ENCODE measurements at regions not wholly inside any gene's neighbourhood (a gene's known extent, or its start where the extent isn't known, plus 50 kb on each side); places are given as distances from the start of the nearest gene placed in this dataset.

DNA sequence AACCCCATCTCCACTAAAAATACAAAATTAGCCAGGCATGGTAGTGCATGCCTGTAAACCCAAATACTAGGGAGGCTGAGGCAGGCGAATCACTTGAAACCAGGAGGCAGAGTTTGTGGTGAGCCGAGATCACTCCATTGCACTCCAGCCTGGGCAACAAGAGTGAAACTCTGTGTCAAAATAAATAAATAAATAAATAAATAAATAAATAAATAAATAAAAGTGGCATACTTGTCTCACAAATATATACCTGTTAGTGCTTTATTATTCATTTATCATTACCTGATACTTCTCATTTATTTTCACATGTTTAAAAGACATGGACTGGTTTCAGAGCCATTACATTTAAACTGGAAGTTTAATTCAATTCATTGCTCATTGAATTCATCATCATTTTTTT, 491.4 kb upstream of the CDH7 start:
- Histone ChIP-seq H4K20me1 (ENCODE audit: insufficient read depth) (no peaks in the 10 kb centered on the region), H3K9me2 (ENCODE audit: insufficient read depth) (no peaks in the 10 kb centered on the region), H3F3A (ENCODE audit: insufficient read depth) (no peaks in the 10 kb centered on the region), H3K9me3 (ENCODE audit: low read depth) (no peaks in the 10 kb centered on the region), H3K36me3 (ENCODE audit: low read depth) (no peaks in the 10 kb centered on the region), H3K4me1 (ENCODE audit: insufficient read depth) (no peaks in the 10 kb centered on the region), H3K4me3 (no peak overlapping the region), H3K27me3 (replicated peaks; ENCODE audit: insufficient read depth) (no peaks in the 10 kb centered on the region), H3K4me2 (ENCODE audit: unreplicated experiment) (no peak overlapping the region), H2AFZ (no peak overlapping the region), H3K79me2 (ENCODE audit: insufficient read depth) (no peaks in the 10 kb centered on the region), H3K27ac (no peak overlapping the region), H3K9ac (no peak overlapping the region)
- in situ Hi-C loops (cut with MboI) = no loop called here
- no peak for DNase-seq
- TF ChIP-seq EZH2phosphoT487 (IDR thresholded peaks at IDR 0.05; ENCODE audit: insufficient read depth, low read depth) = no peak
- TF ChIP-seq EZH2 (IDR thresholded peaks at IDR 0.05; ENCODE audit: insufficient read depth, poor library complexity, severe bottlenecking) = no peak
- 31 to 39% methylated on average over 2 of the region's 2 CpGs for WGBS, 2 experiments (ENCODE audit: low coverage in 1 of 2, low lambda C conversion rate in 2 of 2, missing lambda C conversion rate in 2 of 2)

DNA sequence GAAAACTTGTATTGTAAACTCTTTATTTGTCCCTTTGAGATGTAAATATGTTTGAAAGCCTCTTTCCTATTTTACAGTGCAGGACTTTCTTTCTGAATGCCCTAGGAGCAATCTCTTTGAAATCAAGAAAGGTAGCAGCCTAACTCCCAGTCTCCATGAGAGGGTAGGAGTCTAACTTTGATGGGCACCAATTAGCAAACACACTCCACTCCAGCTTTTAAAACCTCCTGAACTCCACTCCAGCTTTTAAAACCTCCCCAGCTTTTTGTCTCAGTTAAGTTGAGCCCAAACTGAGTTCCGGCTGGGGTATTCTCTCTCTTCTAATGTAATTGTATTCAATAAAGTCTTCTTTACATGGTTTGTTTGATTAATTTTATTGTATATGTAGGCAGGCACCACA, 493.7 kb upstream of the CDH7 start:
- TF ChIP-seq EZH2 (IDR thresholded peaks at IDR 0.05; ENCODE audit: insufficient read depth, poor library complexity, severe bottlenecking) = no peak
- TF ChIP-seq EZH2phosphoT487 (IDR thresholded peaks at IDR 0.05; ENCODE audit: insufficient read depth, low read depth) = no peak
- in situ Hi-C loops (cut with MboI) = no loop called here
- H3K79me2 ChIP-seq (ENCODE audit: insufficient read depth) = no peaks in the 10 kb centered on the region
- H3K4me3 ChIP-seq = no peak overlapping the region
- no peak overlapping the region for H3K27ac ChIP-seq
- no peak overlapping the region for H2AFZ ChIP-seq
- H3K4me2 ChIP-seq (ENCODE audit: unreplicated experiment) = no peak overlapping the region
- 0 to 8% methylated on average over 1 of the region's 1 CpG for WGBS, 2 experiments (ENCODE audit: low coverage in 1 of 2, low lambda C conversion rate in 2 of 2, missing lambda C conversion rate in 2 of 2)
- no peak for DNase-seq
- H3K36me3 ChIP-seq (ENCODE audit: low read depth) = no peaks in the 10 kb centered on the region
- H3K9me3 ChIP-seq (ENCODE audit: low read depth) = no peaks in the 10 kb centered on the region
- no peaks in the 10 kb centered on the region for H3K4me1 ChIP-seq (ENCODE audit: insufficient read depth)
- no peaks in the 10 kb centered on the region for H3K27me3 ChIP-seq (replicated peaks; ENCODE audit: insufficient read depth)
- H3F3A ChIP-seq (ENCODE audit: insufficient read depth) = no peaks in the 10 kb centered on the region
- H3K9me2 ChIP-seq (ENCODE audit: insufficient read depth) = no peaks in the 10 kb centered on the region
- H4K20me1 ChIP-seq (ENCODE audit: insufficient read depth) = no peaks in the 10 kb centered on the region
- H3K9ac ChIP-seq = no peak overlapping the region

- no peaks in the 10 kb centered on the region for H3K36me3 ChIP-seq (ENCODE audit: low read depth)
- no peaks in the 10 kb centered on the region for H3K4me1 ChIP-seq (ENCODE audit: insufficient read depth)
- no peak overlapping the region for H3K27ac ChIP-seq
- H3K4me2 ChIP-seq (ENCODE audit: unreplicated experiment) = no peak overlapping the region
- H3K9ac ChIP-seq = no peak overlapping the region
- in situ Hi-C loops (cut with MboI) = no loop called here
- no peaks in the 10 kb centered on the region for H3K9me2 ChIP-seq (ENCODE audit: insufficient read depth)
- H3K79me2 ChIP-seq (ENCODE audit: insufficient read depth) = no peaks in the 10 kb centered on the region
- H3K4me3 ChIP-seq = no peak overlapping the region
- H2AFZ ChIP-seq = no peak overlapping the region
- no peak for DNase-seq
- no peaks in the 10 kb centered on the region for H3K9me3 ChIP-seq (ENCODE audit: low read depth)
- H3F3A ChIP-seq (ENCODE audit: insufficient read depth) = no peaks in the 10 kb centered on the region
- H3K27me3 ChIP-seq (replicated peaks; ENCODE audit: insufficient read depth) = no peaks in the 10 kb centered on the region
- TF ChIP-seq EZH2phosphoT487 (IDR thresholded peaks at IDR 0.05; ENCODE audit: insufficient read depth, low read depth) (no peak), EZH2 (IDR thresholded peaks at IDR 0.05; ENCODE audit: insufficient read depth, poor library complexity, severe bottlenecking) (no peak)
- 0 to 2% methylated on average over 2 of the region's 2 CpGs for WGBS, 2 experiments (ENCODE audit: low coverage in 1 of 2, low lambda C conversion rate in 2 of 2, missing lambda C conversion rate in 2 of 2)
- H4K20me1 ChIP-seq (ENCODE audit: insufficient read depth) = no peaks in the 10 kb centered on the region
Measured at GRCh38 chr18:65255417-65255816, 495.4 kb upstream of the CDH7 start.

DNA sequence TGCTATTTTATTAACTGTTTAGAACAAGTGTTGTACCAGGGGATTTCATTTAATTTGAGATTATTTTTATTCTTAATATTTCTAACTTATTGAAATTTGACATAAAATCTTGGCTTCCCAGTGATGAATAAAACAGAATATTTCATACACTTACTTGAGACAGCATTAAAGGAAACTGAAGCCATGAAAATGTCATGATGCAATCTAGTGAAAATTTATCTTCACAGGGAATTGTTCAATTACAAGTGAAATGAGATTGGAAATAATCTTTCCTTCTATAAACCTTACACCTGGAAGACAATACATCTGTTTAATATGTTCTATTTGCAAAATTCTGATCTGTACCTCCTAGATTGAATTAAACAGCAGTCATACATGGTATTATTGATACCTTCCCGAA, 511.0 kb upstream of the CDH7 start:
- Histone ChIP-seq H3F3A (ENCODE audit: insufficient read depth) (no peaks in the 10 kb centered on the region), H3K9me2 (ENCODE audit: insufficient read depth) (no peaks in the 10 kb centered on the region), H3K79me2 (ENCODE audit: insufficient read depth) (no peaks in the 10 kb centered on the region), H3K36me3 (ENCODE audit: low read depth) (no peaks in the 10 kb centered on the region), H3K4me2 (ENCODE audit: unreplicated experiment) (no peak overlapping the region), H3K27me3 (replicated peaks; ENCODE audit: insufficient read depth) (no peaks in the 10 kb centered on the region), H2AFZ (no peak overlapping the region), H3K9ac (no peak overlapping the region), H3K4me3 (no peak overlapping the region), H3K9me3 (ENCODE audit: low read depth) (no peaks in the 10 kb centered on the region), H3K27ac (no peak overlapping the region), H3K4me1 (ENCODE audit: insufficient read depth) (no peaks in the 10 kb centered on the region), H4K20me1 (ENCODE audit: insufficient read depth) (no peaks in the 10 kb centered on the region)
- WGBS, 2 experiments (ENCODE audit: low coverage in 1 of 2, low lambda C conversion rate in 2 of 2, missing lambda C conversion rate in 2 of 2) = 4 to 13% methylated on average over 1 of the region's 1 CpG
- in situ Hi-C loops (cut with MboI) = no loop called here
- DNase-seq = no peak
- TF ChIP-seq EZH2phosphoT487 (IDR thresholded peaks at IDR 0.05; ENCODE audit: insufficient read depth, low read depth) (no peak), EZH2 (IDR thresholded peaks at IDR 0.05; ENCODE audit: insufficient read depth, poor library complexity, severe bottlenecking) (no peak)

DNA sequence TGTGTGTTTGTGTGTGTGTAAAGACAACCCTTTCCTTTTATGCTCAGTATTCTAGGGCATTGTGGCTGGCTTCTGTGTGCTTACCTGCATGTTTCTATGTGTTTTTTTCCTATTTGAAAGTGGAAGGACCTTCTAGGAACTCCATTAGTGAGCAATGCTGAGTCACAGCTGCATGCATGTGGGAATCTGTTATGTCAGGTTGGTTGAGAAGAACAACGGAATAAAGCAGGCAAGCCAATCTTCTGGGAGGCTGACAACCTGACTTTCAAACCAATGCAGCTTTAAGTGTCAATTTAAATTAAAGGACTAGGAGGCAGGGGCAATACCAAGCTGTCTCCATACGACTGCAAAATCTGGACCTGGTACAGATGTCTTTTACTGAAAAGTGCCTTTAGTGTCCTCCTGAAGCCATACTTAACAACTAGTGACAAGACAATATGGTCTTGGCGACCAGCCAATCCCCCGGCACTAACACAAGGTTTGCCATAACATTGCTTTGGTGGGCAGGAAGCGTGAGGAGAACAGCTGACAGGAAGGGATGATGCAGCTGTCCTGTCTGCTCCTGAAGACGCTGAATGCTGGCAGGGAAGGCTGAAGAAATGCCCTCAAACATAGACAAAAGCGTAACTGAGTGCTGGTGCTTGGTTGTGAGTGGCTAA, 514.7 kb upstream of the CDH7 start:
- H3F3A ChIP-seq (ENCODE audit: insufficient read depth) = no peaks in the 10 kb centered on the region
- no peaks in the 10 kb centered on the region for H3K27me3 ChIP-seq (replicated peaks; ENCODE audit: insufficient read depth)
- H3K4me2 ChIP-seq (ENCODE audit: unreplicated experiment) = no peak overlapping the region
- no peaks in the 10 kb centered on the region for H3K36me3 ChIP-seq (ENCODE audit: low read depth)
- no peaks in the 10 kb centered on the region for H4K20me1 ChIP-seq (ENCODE audit: insufficient read depth)
- no peaks in the 10 kb centered on the region for H3K9me3 ChIP-seq (ENCODE audit: low read depth)
- DNase-seq = no peak
- no peak overlapping the region for H3K4me3 ChIP-seq
- H3K9ac ChIP-seq = no peak overlapping the region
- H3K9me2 ChIP-seq (ENCODE audit: insufficient read depth) = no peaks in the 10 kb centered on the region
- no peak overlapping the region for H2AFZ ChIP-seq
- no peaks in the 10 kb centered on the region for H3K79me2 ChIP-seq (ENCODE audit: insufficient read depth)
- in situ Hi-C loops (cut with MboI) = no loop called here
- no peaks in the 10 kb centered on the region for H3K4me1 ChIP-seq (ENCODE audit: insufficient read depth)
- TF ChIP-seq EZH2 (IDR thresholded peaks at IDR 0.05; ENCODE audit: insufficient read depth, poor library complexity, severe bottlenecking) (no peak), EZH2phosphoT487 (IDR thresholded peaks at IDR 0.05; ENCODE audit: insufficient read depth, low read depth) (no peak)
- 0 to 5% methylated on average over 7 of the region's 7 CpGs for WGBS, 2 experiments (ENCODE audit: low coverage in 1 of 2, low lambda C conversion rate in 2 of 2, missing lambda C conversion rate in 2 of 2)
- no peak overlapping the region for H3K27ac ChIP-seq

Data from GM23248 (cell line).